GM18867 (cell line): ENCODE measurements at regions not wholly inside any gene's neighbourhood (a gene's known extent, or its start where the extent isn't known, plus 50 kb on each side); places are given as distances from the start of the nearest gene placed in this dataset.
"Not testable (repeated sequence)": the region's sequence is repeated elsewhere in the genome, so short reads cannot be mapped to it uniquely, and the experiment has no call there.

Experiments used
- ATAC-seq: cut with Tn5 transposase; IDR thresholded peaks from one replicate; pipeline ENCODE4 v1.9.1; 2021; ENCODE audit warnings: mild to moderate bottlenecking, moderate library complexity; ENCODE audit not compliant: unreplicated experiment

DNA sequence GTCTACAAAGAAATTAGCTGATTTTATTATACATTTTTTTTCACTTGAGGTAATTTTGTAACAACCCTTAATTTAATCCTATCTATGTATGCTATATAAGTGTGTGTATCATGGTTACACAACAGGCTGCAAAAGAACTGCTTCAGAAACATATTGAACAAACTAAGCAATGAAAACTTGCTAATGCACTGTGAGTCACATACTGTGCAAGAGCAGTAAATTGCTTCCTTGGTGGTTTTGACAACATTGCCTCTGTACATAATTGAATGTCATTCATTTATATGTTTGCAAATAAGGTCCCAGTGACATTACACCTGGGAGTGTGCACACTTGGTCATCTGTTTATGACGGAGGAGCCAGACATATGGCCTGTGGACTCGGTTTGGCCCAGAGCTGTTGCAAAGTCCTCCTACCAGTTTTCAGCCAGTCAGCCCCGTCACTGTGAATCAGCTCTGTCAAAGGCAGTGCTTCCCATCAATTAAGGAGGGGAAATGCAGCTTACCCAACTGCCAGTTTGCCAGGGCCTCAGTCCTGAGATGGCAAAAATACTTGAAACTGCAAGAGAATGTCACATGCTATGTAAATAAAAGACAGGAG lies 835.0 kb downstream of the TTLL7 start:
- not testable (repeated sequence) for ATAC-seq

DNA sequence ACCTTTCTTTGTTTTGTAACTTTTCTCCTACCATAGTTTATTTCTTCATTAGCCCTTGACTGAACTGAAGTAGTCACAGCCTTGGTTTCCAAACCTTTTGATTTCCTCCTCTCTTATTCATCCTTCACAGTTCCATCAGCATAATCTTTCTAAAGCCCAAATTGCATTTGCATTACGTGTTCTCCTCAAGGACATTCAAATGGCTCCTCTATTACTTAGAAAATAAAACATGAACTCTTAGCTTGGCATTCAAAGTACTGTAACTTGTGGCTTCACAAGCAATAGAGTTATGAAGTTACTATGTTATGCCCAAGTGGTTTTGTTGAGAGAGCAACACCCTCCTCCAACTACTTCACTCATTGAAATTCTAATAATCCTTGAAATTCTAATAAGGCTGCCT lies 840.0 kb downstream of the TTLL7 start:
- not testable (repeated sequence) for ATAC-seq

GRCh38 chr1:83154306-83154705 lies 844.6 kb downstream of the TTLL7 start:
- ATAC-seq: not testable (repeated sequence)

DNA sequence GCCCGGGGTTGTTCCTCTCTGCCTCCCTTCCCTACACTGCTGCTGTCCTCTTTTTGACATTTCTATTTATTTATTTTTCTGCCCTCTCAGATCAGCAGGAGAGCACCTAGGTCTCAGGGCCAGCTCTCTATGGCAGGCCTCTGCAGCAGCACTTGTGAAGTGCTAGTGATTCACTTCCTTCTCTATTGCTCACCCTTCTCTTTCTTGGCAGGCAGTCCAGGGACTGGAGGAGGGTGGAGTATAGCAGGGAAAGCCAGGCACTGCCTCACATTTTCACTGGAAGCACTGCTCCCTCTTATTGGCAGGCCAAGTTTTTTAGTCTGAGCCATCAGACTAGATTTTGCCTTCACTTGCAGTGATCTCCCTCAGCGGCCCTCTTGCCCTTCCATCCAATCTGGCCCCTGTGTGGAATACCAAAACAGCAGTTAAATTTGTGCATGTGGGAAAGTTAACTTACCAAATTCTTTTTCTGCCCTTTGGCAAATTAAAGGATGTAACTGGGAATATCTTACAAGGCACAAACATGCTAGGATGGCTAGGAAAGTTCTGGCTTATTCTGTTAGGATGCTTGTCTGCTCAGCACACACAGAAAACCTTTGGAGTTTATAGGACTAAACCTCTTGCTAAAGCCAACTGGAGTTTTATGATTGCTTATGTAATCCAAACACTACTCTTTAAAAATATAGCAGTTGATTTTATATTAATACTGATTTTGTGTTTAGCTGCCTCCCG lies 847.6 kb downstream of the TTLL7 start:
- not testable (repeated sequence) for ATAC-seq

DNA sequence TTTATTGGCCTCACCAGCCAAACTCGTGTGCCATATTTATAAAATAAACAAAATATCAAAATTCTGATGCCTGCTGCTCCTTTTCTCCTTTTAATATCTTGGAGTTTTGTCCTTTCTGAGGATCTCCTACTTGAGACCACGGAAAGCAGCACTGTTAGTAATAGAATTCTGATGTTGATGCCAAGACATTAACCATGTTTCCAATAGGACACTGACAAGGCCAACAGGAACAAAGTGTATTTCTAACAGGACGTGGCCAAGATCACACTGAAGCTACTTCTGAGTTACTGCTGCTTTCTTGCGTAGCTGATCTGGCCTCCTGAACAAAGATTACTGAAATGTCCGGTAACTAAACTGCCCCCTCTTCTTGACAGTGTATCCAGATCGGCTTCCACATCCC lies 848.5 kb downstream of the TTLL7 start:
- ATAC-seq: not testable (repeated sequence)

GRCh38 chr1:83145820-83146219 lies 853.1 kb downstream of the TTLL7 start:
- ATAC-seq: not testable (repeated sequence)

GRCh38 chr1:83142802-83143201 lies 856.1 kb downstream of the TTLL7 start:
- ATAC-seq: not testable (repeated sequence)

GRCh38 chr1:83135524-83136157 lies 863.3 kb downstream of the TTLL7 start:
- not testable (repeated sequence) for ATAC-seq

- ATAC-seq: not testable (repeated sequence)
Observed at GRCh38 chr1:83134322-83135014, 864.5 kb downstream of the TTLL7 start.

DNA sequence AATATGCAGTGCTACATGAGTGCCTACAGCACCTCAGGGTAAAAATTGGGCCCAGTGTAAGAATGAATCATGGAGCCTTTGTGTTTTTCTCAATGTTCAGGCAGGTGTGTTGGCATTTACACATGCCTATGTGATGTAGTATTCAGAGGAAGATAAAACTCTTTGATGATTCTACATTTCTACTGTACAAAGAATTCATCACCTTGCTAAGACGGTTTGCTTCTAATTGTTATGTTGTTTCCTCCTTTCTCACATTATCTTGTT lies 867.3 kb downstream of the TTLL7 start:
- ATAC-seq: no peak

DNA sequence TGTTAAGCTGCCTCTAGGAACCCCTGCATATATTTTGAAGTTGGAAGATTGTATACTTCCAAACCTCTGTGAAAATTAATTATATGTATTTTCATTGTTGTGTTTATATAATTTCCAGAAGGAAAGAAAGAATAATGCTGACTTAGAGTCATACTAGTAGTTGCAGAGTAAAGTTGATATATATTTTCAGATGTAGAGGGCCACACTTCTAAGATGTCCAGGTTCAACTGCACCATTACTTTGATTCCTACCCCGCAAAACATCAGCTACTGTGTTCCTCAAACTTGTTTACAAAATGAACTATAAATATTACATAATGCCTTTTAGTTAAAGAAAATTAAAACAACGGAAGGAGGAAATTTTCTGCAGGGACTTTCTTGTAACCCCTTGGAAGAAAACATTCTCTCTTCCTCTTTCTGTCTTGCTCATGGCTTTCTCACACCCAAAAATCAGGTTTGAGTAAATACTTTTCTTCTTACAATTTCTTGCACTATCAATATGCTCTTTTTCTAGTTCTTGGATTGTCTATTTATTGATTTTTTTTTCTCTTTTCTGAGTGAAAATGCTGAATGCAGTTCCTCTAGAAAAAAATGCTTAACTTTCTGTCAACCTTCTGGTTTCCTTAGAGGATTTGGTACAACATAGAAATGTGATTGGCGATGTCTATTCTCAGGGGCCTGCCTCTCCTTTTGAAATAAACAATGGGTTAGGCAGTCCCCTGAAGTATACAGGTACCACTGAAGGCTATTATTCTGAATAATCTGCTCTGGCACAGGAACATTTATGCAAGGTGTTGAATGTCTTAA lies 867.8 kb downstream of the TTLL7 start:
- no peak for ATAC-seq

DNA sequence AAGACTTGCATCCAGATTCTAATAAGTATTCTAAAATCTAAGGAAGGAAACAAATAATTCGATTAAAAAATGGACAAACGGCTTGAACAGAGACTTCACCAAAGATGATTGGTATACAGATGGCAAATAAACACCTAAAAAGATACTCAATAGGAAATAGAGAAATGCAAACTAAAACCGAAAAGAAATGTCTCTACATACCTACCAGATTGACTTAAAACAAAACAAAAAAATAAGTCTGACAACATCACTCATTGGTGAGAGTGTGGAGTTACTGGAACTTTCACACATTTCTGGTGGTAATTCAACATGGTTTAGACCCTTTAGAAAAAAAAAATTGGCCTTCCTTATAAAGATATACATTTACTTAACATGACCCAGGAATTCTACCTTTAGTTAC lies 869.8 kb downstream of the TTLL7 start:
- no peak for ATAC-seq

GRCh38 chr1:83125456-83125855 lies 873.5 kb downstream of the TTLL7 start:
- no peak for ATAC-seq

DNA sequence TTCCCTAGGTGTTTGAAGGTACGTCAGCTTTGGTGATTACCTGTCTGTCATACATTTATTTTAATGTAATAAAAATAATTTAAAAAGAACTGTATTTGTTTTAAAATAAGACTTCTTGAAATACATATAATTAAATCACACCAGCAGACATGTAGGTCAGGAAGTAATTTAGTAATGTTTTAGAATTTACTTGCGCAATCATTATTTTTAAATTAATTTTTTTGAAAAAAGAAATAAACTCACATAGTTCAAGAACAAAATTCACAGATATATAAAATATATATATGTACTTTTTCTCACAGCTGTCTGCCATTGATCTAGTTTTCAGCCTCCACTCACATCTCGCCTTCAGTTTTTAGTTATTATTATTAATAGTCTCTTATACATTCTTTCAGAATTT lies 875.9 kb downstream of the TTLL7 start:
- no peak for ATAC-seq

GRCh38 chr1:83118472-83118871 lies 880.5 kb downstream of the TTLL7 start:
- no peak for ATAC-seq

GRCh38 chr1:83117030-83117429 lies 881.9 kb downstream of the TTLL7 start:
- ATAC-seq: not testable (repeated sequence)

DNA sequence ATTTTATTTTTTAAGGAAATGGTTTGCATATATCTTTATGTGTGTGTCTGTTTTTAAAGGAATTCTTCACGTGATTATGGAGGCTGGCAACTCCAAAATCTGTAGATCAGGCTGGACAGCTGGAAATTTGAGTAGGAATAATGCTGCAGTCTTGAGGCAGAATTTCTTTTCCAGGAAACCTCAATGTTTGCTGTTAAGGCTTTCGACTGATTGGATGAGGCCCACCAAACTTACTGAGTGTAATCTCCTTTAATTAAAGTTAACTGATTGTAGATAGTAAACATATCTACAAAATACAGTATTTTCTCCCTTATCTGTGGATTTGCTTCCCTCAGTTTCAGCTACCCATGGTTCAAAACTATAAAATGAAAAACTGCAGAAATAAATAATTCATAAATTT lies 883.1 kb downstream of the TTLL7 start:
- ATAC-seq: no peak

DNA sequence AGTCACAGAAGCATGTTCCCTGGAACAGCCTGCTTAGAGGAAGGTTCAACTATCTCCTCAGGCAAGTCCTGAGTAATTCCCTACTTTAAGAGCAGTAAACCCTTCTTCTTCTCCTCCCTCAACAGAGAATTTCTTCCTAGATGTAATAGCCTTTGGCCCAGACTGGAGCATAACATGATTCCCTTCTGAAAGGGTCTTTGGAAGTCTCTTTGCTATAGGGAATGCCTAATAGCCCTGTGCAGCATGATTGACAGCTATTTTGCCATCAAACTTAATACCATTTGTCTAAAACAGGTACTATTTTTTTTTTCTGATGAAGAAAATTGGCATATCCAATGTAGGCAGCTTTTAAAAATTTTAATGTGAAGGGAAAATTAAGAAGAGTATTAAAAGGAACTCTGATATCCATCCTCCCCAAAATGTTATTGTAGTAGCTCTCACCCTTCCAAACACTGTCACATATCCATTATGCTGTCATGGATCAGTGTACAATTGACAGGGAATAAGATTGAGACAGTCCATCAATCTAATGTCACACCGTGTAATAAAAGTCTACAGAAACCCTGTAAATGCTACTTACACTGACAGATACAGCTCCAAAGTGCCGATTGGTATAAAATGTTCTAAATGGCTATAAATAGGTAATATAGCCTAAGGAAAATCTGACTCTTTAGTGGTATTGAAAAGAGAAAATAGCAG lies 884.6 kb downstream of the TTLL7 start:
- no peak for ATAC-seq

- ATAC-seq: no peak
Observed at GRCh38 chr1:83113652-83114051, 885.3 kb downstream of the TTLL7 start.

DNA sequence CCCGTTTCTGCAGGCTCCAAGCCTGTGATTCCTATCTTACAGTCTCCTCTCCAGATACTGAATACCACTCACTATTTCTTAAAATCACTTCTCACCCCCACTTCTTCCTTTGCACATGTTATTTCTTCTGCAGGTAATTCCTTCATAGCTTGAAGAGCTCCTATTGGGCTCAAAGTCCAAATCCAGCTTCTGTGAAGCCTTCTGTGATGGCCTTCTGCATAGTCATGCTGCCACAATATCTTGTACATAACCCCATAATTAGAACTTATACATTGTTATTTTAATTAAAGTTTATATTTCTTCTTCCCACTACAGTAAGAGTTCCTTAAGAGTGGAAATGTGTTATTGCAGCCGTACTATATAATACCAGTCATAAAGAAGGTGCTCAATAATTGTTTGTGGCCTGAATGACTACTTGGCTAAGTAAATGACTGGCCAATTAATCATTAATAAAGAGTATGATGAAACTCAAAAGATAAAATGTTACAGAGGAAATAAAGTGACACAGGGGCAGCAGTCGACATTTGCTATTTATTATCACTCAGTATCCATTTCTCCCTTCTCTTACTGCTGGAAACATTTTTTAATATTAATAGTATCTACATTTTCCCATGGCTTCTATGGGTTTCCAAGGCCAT lies 886.6 kb downstream of the TTLL7 start:
- ATAC-seq: no peak
